ENCODE measurements at regions not wholly inside any gene's neighbourhood (a gene's known extent, or its start where the extent isn't known, plus 50 kb on each side); places are given as distances from the start of the nearest gene placed in this dataset.

DNA sequence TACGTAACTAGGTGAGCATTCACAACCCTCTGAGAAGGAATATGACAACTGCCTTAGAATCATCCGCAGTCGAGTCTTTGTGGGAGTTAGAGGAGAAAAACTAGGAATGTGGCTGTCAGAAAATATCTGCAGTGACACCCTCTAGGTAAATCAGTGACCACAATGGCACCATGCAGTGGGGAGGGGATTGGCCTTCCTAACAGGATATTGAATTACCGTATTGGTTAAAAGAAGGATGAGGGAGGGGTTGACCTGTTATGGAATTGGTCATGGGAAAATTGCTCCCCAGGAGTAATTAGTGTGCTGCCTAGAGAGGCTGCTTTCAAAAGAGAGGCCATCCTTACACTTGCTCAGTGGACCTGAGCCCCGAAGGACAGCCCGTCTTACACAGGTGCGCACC lies 205.6 kb upstream of the SOX1 start:
- Histone ChIP-seq H3K36me3 (no peaks in the 10 kb centered on the region), H3K9me3 (no peaks in the 10 kb centered on the region), H3K4me3 (no peak overlapping the region), H3K27me3 (no peaks in the 10 kb centered on the region), H3K27ac (no peak overlapping the region), H3K4me1 (no peaks in the 10 kb centered on the region)
- no peak for DNase-seq (ENCODE audit: low spot score in 2 of 2)
- 91% methylated on average over 7 of the region's 7 CpGs for WGBS
- TF ChIP-seq, protein P1, sequence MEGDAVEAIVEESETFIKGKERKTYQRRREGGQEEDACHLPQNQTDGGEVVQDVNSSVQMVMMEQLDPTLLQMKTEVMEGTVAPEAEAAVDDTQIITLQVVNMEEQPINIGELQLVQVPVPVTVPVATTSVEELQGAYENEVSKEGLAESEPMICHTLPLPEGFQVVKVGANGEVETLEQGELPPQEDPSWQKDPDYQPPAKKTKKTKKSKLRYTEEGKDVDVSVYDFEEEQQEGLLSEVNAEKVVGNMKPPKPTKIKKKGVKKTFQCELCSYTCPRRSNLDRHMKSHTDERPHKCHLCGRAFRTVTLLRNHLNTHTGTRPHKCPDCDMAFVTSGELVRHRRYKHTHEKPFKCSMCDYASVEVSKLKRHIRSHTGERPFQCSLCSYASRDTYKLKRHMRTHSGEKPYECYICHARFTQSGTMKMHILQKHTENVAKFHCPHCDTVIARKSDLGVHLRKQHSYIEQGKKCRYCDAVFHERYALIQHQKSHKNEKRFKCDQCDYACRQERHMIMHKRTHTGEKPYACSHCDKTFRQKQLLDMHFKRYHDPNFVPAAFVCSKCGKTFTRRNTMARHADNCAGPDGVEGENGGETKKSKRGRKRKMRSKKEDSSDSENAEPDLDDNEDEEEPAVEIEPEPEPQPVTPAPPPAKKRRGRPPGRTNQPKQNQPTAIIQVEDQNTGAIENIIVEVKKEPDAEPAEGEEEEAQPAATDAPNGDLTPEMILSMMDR (IDR thresholded peaks at IDR 0.05), result no peak
- TF ChIP-seq EP300 (IDR thresholded peaks at IDR 0.05) (no peak), POLR2AphosphoS5 (IDR thresholded peaks at IDR 0.05) (no peak), POLR2A (IDR thresholded peaks at IDR 0.05) (no peak)

DNA sequence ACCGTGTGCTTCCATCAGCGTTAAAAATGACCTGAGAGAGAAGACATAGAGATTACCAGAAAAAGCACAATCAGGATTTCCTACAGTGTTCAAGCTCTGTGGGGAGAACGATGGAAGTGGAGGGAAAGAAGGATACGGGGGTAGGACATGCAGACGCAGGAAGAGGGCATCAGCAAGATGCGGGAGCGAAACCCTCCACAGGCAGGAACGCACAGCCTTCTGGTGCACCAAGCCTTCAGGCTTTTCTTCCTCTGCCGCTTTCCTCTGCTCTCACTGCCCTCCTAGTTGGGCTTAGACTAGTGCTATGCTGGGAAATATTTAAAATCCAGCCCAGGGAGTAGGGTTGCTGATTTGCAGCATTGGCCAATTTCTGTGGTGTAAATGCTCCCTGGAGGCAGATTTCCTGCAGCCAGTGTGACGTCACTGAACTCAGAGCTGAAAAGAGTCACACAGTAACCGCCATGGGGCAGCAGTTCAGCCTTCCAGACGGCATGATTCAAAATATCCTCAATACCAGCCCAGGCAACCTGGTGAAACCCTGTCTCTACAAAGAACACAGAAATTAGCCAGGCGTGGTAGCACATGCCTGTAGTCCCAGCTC lies 205.1 kb upstream of the SOX1 start:
- TF ChIP-seq POLR2A (IDR thresholded peaks at IDR 0.05) (no peak), POLR2AphosphoS5 (IDR thresholded peaks at IDR 0.05) (no peak), EP300 (IDR thresholded peaks at IDR 0.05) (no peak)
- TF ChIP-seq, protein P1 (IDR thresholded peaks at IDR 0.05), result no peak
- no peaks in the 10 kb centered on the region for H3K36me3 ChIP-seq
- H3K27me3 ChIP-seq, result no peaks in the 10 kb centered on the region
- H3K4me1 ChIP-seq, result no peaks in the 10 kb centered on the region
- no peak for DNase-seq (ENCODE audit: low spot score in 2 of 2)
- H3K9me3 ChIP-seq, result no peaks in the 10 kb centered on the region
- WGBS, result 90% methylated on average over 10 of the region's 13 CpGs
- H3K4me3 ChIP-seq, result no peak overlapping the region
- no peak overlapping the region for H3K27ac ChIP-seq

GRCh38 chr13:111862836-111863815 lies 203.8 kb upstream of the SOX1 start:
- Histone ChIP-seq H3K4me1 (no peaks in the 10 kb centered on the region), H3K4me3 (no peak overlapping the region), H3K9me3 (no peaks in the 10 kb centered on the region), H3K27ac (no peak overlapping the region), H3K36me3 (no peaks in the 10 kb centered on the region), H3K27me3 (no peaks in the 10 kb centered on the region)
- DNase-seq (ENCODE audit: low spot score in 2 of 2), result no peak
- WGBS, result 89% methylated on average over 31 of the region's 33 CpGs
- TF ChIP-seq, protein P1 (IDR thresholded peaks at IDR 0.05), result no peak
- no peak for TF ChIP-seq POLR2A (IDR thresholded peaks at IDR 0.05)
- no peak for TF ChIP-seq EP300 (IDR thresholded peaks at IDR 0.05)
- no peak for TF ChIP-seq POLR2AphosphoS5 (IDR thresholded peaks at IDR 0.05)

DNA sequence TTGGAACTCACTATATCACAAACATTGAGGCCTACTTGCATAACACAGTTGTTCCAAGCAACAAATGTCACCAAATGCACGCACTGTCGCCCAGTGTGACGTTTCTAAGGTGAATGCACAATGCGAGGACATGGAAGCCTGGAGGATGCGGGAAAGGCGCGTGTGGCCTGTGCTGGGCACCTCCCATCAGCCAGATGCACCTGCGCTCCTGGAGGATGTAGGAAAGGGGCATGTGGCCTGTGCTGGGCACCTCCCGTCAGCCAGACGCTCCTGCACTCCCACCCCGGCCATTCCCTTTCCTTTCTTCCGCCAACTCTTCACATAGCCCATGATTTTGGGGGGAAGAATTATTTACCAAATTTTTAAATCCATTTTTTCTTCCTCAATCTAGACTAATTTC lies 202.4 kb upstream of the SOX1 start:
- TF ChIP-seq POLR2AphosphoS5 (IDR thresholded peaks at IDR 0.05), result no peak
- TF ChIP-seq, protein P1 (IDR thresholded peaks at IDR 0.05), result no peak
- no peak for TF ChIP-seq POLR2A (IDR thresholded peaks at IDR 0.05)
- no peak for TF ChIP-seq EP300 (IDR thresholded peaks at IDR 0.05)
- 86% methylated on average over 11 of the region's 12 CpGs for WGBS
- H3K36me3 ChIP-seq, result no peaks in the 10 kb centered on the region
- H3K27me3 ChIP-seq, result no peaks in the 10 kb centered on the region
- no peak for DNase-seq (ENCODE audit: low spot score in 2 of 2)
- H3K4me1 ChIP-seq, result no peaks in the 10 kb centered on the region
- H3K4me3 ChIP-seq, result no peak overlapping the region
- H3K27ac ChIP-seq, result no peak overlapping the region
- no peaks in the 10 kb centered on the region for H3K9me3 ChIP-seq

DNA sequence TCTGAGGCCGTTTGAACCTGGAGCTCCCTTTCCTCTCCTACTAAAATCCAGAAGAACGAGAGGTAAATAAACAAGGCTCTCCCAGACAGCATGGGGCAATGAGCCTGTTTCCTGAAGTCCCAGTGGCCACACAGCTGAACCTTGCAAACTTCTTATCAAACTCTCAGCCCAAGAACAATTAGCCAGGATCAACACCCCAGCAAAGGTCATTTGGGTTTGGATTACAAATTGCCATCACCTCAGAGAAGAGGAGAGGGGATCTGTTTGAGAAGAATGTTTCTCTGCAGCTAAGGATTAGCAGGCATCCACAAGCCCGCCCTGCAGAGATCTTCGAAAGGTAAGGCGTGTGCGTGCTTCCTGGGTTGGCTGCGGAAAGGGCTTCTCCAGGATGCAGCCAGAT lies 201.9 kb upstream of the SOX1 start:
- no peak for TF ChIP-seq POLR2A (IDR thresholded peaks at IDR 0.05)
- no peak for TF ChIP-seq EP300 (IDR thresholded peaks at IDR 0.05)
- no peak for TF ChIP-seq POLR2AphosphoS5 (IDR thresholded peaks at IDR 0.05)
- TF ChIP-seq, protein P1 (IDR thresholded peaks at IDR 0.05), result no peak
- Histone ChIP-seq H3K4me3 (no peak overlapping the region), H3K27me3 (no peaks in the 10 kb centered on the region), H3K4me1 (no peaks in the 10 kb centered on the region), H3K27ac (no peak overlapping the region), H3K9me3 (no peaks in the 10 kb centered on the region), H3K36me3 (no peaks in the 10 kb centered on the region)
- DNase-seq (ENCODE audit: low spot score in 2 of 2), result no peak
- 63% methylated on average over 7 of the region's 7 CpGs for WGBS

Measured in suprapubic skin (tissue), 4 donors.